A549 (cell line): ENCODE measurements at regions not wholly inside any gene's neighbourhood (a gene's known extent, or its start where the extent isn't known, plus 50 kb on each side); places are given as distances from the start of the nearest gene placed in this dataset.

Experiments
- CTCF ChIP-seq: fragments of >200 bp; sonication (Bioruptor Twin); formaldehyde crosslinking; IDR thresholded peaks from 3 replicates; pipeline ENCODE4 v1.5.1; 2016
- MAFK ChIP-seq: fragments of 450-650 bp; IDR thresholded peaks from 2 replicates; pipeline ENCODE4 v1.6.1; 2014; ENCODE audit not compliant: partially characterized antibody

- TF ChIP-seq MAFK (no peak), CTCF (no peak)
Measured at GRCh38 chr7:47042669-47043068, 539.2 kb downstream of the TNS3 start.
